IgD-negative memory B cell (primary cell): ENCODE measurements at regions not wholly inside any gene's neighbourhood (a gene's known extent, or its start where the extent isn't known, plus 50 kb on each side); places are given as distances from the start of the nearest gene placed in this dataset.

Experiments
- H3K27ac Mint-ChIP-seq, 3 donors: one replicate each; pipeline ENCODE4 v1.8.0; 2020 to 2022; ENCODE audit warnings: mild to moderate bottlenecking in 3 of 3, mixed read lengths in 3 of 3, moderate library complexity in 1 of 3
- H3K27me3 Mint-ChIP-seq: one replicate; pipeline ENCODE4 v1.8.0; 2021; ENCODE audit warnings: mixed read lengths
- H3K36me3 Mint-ChIP-seq: one replicate; pipeline ENCODE4 v1.8.0; 2020; ENCODE audit warnings: mild to moderate bottlenecking, mixed read lengths
- H3K4me1 Mint-ChIP-seq, 3 donors: one replicate each; pipeline ENCODE4 v1.8.0; 2020 to 2022; ENCODE audit warnings: mixed read lengths in 3 of 3, mild to moderate bottlenecking in 1 of 3
- H3K4me3 Mint-ChIP-seq, 4 donors: one replicate each; pipeline ENCODE4 v1.8.0; 2020 to 2022; ENCODE audit warnings: mild to moderate bottlenecking in 4 of 4, mixed read lengths in 4 of 4, moderate library complexity in 3 of 4
- H3K9me3 Mint-ChIP-seq, 3 donors: one replicate each; pipeline ENCODE4 v1.8.0; 2020 to 2021; ENCODE audit warnings: mixed read lengths in 3 of 3, mild to moderate bottlenecking in 1 of 3

DNA sequence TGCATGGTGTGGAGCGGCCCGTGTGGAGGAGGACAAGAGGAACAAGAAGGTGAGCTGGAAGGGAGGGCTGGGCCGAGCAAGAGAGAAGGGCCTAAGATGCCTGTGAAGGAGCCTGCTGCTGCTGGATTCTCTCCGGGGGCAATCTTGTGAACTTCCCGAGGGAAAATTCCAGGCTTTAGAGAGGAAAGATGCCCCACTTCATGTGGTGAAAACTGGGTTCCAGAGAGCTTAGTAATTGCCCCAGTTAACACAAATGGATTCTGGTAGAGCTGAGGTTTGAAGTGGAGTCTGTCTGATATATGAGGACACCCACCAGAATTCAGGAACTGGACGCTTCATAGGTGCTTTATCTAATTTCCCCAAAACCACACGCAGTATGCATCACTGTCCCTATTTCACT is 114.1 kb upstream of the ZMIZ1 start:
- H3K27me3 Mint-ChIP-seq, result peaks cover 8% of the 10 kb centered on the region
- H3K9me3 Mint-ChIP-seq, result peaks cover 0 to 3% (median 0%) of the 10 kb centered on the region in 3 donors
- H3K4me3 Mint-ChIP-seq, result no peak overlapping the region
- peaks cover 0 to 2% (median 1%) of the 10 kb centered on the region in 3 donors for H3K4me1 Mint-ChIP-seq
- H3K27ac Mint-ChIP-seq, result no peak overlapping the region
- H3K36me3 Mint-ChIP-seq, result no peaks in the 10 kb centered on the region

DNA sequence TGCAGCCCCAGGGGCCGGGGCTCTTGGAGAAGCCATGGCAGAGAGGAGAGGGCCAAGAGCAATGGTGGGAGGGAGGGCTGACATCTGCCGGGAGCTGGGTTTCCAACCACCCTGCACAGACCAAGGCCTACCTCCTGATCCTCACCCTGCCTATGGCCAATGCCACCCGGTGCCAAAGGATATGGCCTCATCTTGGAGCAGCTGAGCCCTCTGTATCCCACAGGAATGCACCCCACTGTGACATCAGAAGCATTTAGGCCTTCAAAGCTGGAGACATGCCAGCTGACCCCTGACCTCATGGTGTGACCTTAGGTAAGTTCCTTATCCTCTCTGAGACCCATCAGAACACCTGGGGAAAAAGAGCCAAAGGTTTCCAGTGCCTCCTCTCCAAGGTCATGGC is 113.6 kb upstream of the ZMIZ1 start:
- peaks cover 0 to 2% (median 1%) of the 10 kb centered on the region in 3 donors for H3K4me1 Mint-ChIP-seq
- H3K9me3 Mint-ChIP-seq, result peaks cover 0 to 3% (median 0%) of the 10 kb centered on the region in 3 donors
- H3K27me3 Mint-ChIP-seq, result peaks cover 8% of the 10 kb centered on the region
- H3K4me3 Mint-ChIP-seq, result no peak overlapping the region
- H3K36me3 Mint-ChIP-seq, result no peaks in the 10 kb centered on the region
- H3K27ac Mint-ChIP-seq, result no peak overlapping the region

DNA sequence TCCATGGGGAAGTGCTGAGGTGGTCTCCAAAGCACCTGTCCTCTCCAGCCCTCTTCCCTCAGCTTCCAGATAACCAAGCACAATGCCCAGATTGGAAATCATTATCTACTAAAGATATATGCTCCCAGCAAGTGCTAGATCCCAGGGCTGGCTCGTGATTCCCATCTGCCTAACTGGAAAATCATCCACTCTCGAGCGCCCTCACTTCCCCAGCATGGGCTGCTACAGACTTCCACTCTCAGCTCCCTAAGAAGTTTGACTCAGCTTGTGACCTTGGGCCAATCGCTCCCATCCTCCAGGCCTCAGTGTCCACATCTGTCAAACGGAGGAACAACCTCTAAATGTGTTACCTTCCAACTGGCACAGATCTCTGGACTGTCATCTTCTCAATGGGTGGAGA is 112.4 kb upstream of the ZMIZ1 start:
- Mint-ChIP-seq H3K36me3 (no peaks in the 10 kb centered on the region), H3K9me3 (no peaks in the 10 kb centered on the region), H3K27ac (no peak overlapping the region), H3K4me1 (peaks cover 0 to 2% (median 1%) of the 10 kb centered on the region in 3 donors), H3K4me3 (no peak overlapping the region), H3K27me3 (no peaks in the 10 kb centered on the region)

DNA sequence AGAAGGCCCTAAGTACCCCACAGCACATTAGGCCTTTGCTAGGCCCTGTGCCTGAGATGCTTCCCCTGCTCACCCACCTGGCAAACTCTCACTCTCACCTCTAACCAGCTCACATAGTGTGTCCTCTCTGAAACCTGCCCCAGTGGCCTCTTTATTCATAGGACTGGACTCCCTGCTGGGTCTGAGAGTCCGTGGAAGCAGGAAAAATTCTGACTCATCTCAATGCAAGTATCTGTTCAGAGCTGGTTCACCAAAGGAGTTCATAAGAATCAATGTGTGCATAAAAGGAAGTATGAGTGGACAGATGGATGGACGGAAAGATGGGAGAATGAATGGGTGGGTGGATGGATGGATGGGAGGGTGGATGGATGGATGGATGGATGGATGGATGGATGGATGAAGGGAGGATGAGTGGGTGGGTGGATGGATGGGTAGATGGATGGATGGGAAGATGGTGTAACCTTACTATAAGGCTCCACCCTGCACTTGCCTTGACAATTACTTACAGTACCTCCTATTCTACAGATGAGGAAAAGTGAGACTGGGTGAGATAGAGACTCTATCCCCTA is 111.2 kb upstream of the ZMIZ1 start:
- Mint-ChIP-seq H3K4me3 (no peak overlapping the region), H3K36me3 (no peaks in the 10 kb centered on the region), H3K9me3 (no peaks in the 10 kb centered on the region), H3K27me3 (no peaks in the 10 kb centered on the region), H3K27ac (no peak overlapping the region), H3K4me1 (peaks cover 0 to 1% (median 0%) of the 10 kb centered on the region in 3 donors)

DNA sequence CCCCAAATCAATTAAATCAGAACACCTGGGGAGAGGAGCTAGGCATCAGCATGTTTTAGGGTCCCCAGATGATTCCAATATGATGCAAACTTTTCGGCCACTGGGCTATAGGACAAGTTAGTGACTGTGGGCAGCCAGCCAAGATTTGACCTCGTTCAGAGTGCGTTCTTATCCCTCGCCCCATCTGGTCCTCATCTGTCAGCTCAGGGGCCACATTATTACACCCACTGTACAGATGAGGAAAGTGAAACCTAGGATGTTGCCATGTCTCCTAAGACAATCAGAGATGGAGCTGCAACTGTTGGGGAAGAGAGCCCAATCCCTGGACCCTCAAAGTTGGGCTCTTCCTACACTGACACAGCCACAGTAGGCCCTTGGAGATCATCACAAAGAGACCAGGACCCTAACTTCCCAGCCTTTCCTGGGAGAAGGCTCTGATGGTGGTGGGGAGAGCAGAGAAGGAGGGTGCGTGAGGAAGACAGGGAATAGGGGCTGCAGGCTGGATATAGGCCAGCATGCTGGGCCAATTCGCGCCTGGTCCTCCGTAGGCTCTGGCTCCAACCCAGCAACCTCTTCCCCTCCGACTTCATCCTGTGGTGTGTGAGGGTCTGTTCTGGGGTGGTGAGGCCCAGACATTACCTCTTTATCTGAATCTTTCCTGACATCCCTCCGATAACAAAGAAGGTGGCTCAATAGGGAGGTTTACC is 109.4 kb upstream of the ZMIZ1 start:
- no peaks in the 10 kb centered on the region for H3K27me3 Mint-ChIP-seq
- H3K4me3 Mint-ChIP-seq, result no peak overlapping the region
- H3K27ac Mint-ChIP-seq, result no peak overlapping the region
- no peaks in the 10 kb centered on the region for H3K36me3 Mint-ChIP-seq
- no peaks in the 10 kb centered on the region for H3K9me3 Mint-ChIP-seq
- H3K4me1 Mint-ChIP-seq, result no peaks in the 10 kb centered on the region

DNA sequence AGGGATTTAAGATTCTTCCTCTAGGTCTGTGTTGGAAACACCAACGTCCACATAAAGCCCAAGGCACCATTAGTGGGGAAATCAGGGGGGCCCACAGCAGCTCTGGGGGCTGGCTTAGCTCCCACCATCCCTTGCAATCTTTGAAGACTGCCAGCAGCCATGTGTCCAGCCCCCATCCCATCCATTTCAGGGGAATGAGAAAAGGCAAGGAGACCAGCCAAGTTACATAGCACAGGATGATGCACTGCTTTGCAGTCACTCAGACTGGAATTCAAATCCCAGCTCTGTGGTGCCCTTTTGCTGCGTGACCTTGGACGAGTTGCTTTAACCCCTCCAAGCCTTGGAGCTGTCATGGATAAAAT is 108.9 kb upstream of the ZMIZ1 start:
- Mint-ChIP-seq H3K4me3 (no peak overlapping the region), H3K4me1 (no peaks in the 10 kb centered on the region), H3K27ac (no peak overlapping the region), H3K9me3 (no peaks in the 10 kb centered on the region), H3K27me3 (no peaks in the 10 kb centered on the region), H3K36me3 (no peaks in the 10 kb centered on the region)

DNA sequence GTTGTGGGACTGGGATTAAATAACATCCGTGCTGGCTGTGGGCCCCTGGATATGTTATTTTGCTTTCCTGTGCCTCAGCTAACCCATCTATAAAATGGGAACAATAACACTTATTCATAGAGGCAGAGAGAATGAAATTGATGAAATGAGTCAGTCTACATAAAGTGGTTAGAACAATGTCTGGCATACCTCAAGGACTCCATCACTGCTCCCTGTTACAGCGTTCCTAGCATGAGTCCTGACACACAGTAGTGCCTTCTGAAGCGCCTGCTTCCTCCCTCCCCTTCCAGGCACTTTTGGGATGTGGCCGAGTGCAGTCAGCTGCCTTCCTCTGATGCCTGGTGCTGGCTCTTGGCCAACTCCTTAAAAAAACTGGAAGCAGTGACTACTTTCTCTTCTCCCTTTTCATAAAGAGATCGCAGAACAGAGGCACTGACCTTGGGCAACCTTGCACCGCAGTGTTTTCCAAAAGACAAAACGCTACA is 108.4 kb upstream of the ZMIZ1 start:
- Mint-ChIP-seq H3K27me3 (peaks cover under 1% of the 10 kb centered on the region), H3K27ac (no peak overlapping the region), H3K4me3 (no peak overlapping the region), H3K36me3 (no peaks in the 10 kb centered on the region), H3K4me1 (no peaks in the 10 kb centered on the region), H3K9me3 (no peaks in the 10 kb centered on the region)

DNA sequence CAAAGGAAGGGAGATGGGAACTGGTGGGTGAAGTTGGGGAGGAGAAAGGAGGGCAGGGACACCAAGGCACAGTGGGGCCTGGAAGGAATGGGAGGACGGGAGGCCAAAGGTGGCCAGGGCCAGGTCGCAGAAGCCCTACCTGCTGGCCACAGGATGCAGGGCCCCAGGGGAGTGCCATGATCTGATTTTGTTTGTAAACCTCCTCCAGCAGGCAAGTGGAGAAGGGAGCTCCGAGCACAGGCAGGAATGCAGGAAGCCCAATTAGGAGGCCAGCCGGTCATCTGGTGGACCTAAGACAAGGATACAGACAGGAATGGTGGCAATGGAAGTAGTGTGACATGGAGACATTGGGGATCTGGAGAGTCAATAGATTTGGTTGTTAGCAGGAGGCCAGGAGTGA is 107.0 kb upstream of the ZMIZ1 start:
- H3K4me1 Mint-ChIP-seq, result no peaks in the 10 kb centered on the region
- H3K27me3 Mint-ChIP-seq, result peaks cover 5% of the 10 kb centered on the region
- H3K4me3 Mint-ChIP-seq, result no peak overlapping the region
- no peaks in the 10 kb centered on the region for H3K9me3 Mint-ChIP-seq
- no peak overlapping the region for H3K27ac Mint-ChIP-seq
- no peaks in the 10 kb centered on the region for H3K36me3 Mint-ChIP-seq

DNA sequence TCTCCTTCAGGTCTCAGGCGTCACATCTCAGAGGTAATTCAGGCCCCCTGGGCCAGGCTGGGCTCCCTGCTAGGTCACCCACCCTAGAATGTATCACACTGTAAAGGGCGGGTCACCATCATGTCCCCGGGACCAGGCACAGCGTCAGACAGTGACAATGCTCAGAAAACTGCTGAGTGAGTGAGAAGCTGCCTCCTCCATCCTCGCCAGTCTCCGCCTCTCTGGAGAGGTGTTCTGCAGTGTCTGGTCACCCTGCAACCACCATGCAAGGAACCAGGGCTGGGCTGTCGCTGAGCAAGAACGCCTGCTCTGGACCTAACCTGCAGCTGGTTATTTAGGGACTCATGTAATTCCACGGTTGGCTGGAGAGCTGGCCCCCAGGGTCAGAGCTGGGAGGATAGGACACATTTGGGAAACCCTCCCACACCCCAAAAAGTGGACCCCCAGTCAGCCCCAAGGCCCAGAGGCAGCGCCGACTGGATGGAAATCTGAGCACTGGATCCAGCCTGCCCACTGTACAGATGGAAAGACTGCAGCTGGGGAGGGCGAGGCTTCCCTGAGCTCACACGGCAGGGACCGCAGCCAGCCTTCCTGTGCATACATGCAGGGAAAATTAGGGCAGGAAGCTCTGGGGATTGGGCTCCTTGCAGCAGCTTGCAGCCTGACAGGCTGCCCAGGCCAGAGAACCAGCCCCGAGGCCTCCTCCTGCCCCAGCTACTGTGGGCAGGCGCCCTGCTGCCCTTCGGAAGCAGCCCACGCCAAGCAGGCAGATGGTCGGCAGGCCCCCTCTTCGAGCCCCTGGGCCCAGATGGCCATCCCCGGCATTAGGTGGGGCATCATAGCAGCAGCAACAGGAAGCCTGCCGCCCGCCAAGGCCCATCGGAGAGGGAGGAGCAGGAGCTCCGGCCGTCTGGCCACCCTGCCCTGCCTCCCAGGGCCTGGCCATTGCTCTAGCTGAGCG is 105.4 kb upstream of the ZMIZ1 start:
- Mint-ChIP-seq H3K27me3 (peaks cover 16% of the 10 kb centered on the region), H3K36me3 (no peaks in the 10 kb centered on the region), H3K4me3 (no peak overlapping the region), H3K27ac (no peak overlapping the region), H3K4me1 (no peaks in the 10 kb centered on the region), H3K9me3 (no peaks in the 10 kb centered on the region)

DNA sequence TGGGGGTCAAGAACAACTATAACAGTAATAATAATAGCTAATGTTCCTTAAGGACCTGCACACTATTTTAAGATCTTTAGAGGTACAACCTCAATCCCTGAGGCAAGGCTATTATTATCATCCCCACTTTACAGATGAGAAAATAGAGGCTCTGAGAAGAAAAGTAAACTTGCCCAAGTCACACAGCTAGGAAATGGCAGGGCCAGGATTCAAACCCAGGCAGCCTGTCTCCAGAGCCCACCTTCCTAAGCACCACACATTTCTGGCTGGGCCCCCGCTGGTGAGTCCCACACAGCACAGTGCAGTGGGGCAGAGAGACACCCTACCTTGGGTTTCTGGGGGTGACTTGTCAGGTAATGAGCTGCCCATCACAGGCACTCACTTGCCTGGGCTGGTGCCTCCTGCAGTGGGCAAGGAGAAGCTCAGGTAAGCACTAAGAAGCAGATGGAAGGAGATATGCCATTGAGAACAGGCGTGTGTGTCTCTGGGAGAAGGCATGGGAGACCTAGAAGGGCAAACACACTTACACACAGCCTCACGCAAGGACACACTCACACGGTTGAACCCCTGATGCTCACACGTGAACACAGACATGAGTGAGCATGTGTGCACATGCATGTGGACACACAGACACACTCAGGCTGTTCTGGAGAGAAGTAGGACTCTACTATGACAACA is 104.4 kb upstream of the ZMIZ1 start:
- Mint-ChIP-seq H3K4me1 (peaks cover 0 to 1% (median 0%) of the 10 kb centered on the region in 3 donors), H3K4me3 (no peak overlapping the region), H3K9me3 (no peaks in the 10 kb centered on the region), H3K27me3 (peaks cover 16% of the 10 kb centered on the region), H3K36me3 (no peaks in the 10 kb centered on the region), H3K27ac (no peak overlapping the region)

DNA sequence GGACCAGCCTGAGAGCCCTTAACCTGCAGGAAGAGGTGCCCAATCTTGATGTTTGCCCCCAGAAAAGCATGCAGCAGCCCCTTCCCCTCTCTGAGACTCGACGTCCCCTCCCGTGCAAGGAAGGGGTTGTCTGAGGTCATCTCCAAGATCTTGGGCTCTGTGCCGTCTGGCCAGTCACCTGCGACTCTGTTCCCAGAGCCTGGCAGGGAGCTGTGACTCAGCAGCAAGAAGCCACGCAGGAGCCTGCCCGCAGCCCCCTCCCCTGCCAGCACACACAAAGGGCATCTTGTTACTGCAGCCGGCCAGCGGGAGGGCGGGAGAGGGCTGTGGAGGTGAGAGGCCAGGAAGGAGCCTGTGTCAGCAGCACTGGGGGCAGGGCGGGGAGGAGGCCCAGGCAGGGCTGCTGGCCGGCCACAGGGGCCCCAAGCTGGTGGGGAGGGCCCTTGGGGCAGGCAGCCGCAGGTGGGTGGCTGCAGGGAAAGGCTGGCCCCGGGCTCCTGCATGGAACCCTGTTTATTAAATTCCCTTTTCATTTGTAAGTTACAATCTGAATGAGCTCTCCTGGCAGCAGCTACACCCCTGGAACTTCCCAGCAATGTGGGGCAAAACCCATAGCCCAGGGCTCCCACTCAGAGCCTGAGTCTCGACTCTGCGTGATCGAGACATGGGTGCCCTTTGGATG is 103.7 kb upstream of the ZMIZ1 start:
- no peaks in the 10 kb centered on the region for H3K9me3 Mint-ChIP-seq
- H3K4me3 Mint-ChIP-seq, result no peak overlapping the region
- H3K4me1 Mint-ChIP-seq, result peaks cover 0 to 1% (median 0%) of the 10 kb centered on the region in 3 donors
- H3K27ac Mint-ChIP-seq, result no peak overlapping the region
- no peaks in the 10 kb centered on the region for H3K36me3 Mint-ChIP-seq
- peaks cover 16% of the 10 kb centered on the region for H3K27me3 Mint-ChIP-seq

DNA sequence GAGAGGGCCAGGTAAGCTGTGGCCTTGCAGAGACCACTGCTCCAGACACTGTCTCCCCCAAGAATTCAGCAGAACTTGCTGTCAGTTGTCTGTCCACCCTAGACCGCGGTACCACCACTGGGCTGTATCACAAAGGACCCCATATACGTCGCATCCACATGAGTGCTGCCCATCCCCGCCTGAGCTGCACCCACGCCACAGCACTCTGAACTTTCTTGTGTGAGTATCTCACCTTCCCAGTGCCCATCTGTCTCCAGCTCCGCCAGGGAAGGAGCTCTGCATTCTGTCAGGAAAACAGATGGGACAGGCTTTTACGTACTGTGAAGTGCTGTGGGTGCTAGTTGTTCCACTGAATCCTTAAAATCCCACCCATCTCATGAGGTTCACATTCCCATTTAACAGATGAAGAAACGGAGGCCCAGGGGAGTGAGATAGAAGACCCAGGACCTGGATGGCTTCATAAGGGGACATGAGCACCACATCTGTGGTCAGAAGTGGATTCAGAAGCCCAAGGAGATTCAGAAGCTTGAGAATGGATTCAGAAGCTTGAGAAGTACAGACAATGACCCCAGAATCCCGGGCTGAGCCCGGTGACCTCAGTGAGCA is 102.5 kb upstream of the ZMIZ1 start:
- Mint-ChIP-seq H3K27ac (no peak overlapping the region), H3K36me3 (no peaks in the 10 kb centered on the region), H3K27me3 (peaks cover 18% of the 10 kb centered on the region)

DNA sequence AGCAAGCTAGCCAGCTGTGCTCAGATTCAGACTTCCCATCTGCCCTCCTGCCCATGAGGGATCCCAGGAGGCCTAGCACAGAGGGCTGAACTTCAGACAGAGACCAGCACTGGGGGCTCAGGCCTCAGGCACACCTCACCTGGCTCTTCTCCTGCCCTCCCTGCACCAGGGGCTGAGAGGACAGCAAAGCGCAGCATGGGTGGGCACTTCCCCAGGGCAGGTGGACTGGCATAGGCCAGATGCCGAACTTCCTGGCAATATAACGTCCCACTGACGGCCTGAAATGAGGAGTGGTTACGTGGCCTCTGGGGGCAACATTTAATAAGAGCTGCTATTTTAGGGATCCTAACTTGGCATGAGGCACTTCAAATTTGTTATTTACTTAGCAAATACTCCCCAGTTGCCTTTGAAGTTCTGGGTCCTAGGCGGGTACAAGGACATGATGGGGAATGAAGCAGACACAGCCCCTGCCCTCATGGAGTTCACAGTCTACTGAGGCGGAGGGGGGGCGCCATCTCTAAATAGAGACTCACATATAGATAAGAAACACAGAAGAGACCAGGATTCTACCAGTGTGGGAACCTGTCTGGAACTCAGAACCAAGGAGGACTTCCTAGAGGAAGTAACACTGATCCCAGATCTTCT is 101.8 kb upstream of the ZMIZ1 start:
- H3K27ac Mint-ChIP-seq, result no peak overlapping the region
- H3K27me3 Mint-ChIP-seq, result peaks cover 21% of the 10 kb centered on the region
- no peaks in the 10 kb centered on the region for H3K36me3 Mint-ChIP-seq
- H3K4me1 Mint-ChIP-seq, result peaks cover 0 to 1% (median 0%) of the 10 kb centered on the region in 3 donors
- H3K9me3 Mint-ChIP-seq, result no peaks in the 10 kb centered on the region
- H3K4me3 Mint-ChIP-seq, result no peak overlapping the region

More for the DNA sequence above, 102.5 kb upstream of the ZMIZ1 start:
- Mint-ChIP-seq H3K4me3 (no peak overlapping the region), H3K4me1 (peaks cover 0 to 1% (median 0%) of the 10 kb centered on the region in 3 donors), H3K9me3 (no peaks in the 10 kb centered on the region)
